ENCODE measurements at regions not wholly inside any gene's neighbourhood (a gene's known extent, or its start where the extent isn't known, plus 50 kb on each side); places are given as distances from the start of the nearest gene placed in this dataset.

- TF ChIP-seq, protein P1, sequence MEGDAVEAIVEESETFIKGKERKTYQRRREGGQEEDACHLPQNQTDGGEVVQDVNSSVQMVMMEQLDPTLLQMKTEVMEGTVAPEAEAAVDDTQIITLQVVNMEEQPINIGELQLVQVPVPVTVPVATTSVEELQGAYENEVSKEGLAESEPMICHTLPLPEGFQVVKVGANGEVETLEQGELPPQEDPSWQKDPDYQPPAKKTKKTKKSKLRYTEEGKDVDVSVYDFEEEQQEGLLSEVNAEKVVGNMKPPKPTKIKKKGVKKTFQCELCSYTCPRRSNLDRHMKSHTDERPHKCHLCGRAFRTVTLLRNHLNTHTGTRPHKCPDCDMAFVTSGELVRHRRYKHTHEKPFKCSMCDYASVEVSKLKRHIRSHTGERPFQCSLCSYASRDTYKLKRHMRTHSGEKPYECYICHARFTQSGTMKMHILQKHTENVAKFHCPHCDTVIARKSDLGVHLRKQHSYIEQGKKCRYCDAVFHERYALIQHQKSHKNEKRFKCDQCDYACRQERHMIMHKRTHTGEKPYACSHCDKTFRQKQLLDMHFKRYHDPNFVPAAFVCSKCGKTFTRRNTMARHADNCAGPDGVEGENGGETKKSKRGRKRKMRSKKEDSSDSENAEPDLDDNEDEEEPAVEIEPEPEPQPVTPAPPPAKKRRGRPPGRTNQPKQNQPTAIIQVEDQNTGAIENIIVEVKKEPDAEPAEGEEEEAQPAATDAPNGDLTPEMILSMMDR (IDR thresholded peaks at IDR 0.05): no peak
- TF ChIP-seq POLR2A (IDR thresholded peaks at IDR 0.05): no peak
Measured at GRCh38 chr9:92228628-92229027, 64.9 kb downstream of the IARS1 start.

All from ovary (tissue), 3 donors.